ENCODE measurements at regions not wholly inside any gene's neighbourhood (a gene's known extent, or its start where the extent isn't known, plus 50 kb on each side); places are given as distances from the start of the nearest gene placed in this dataset.
"Not testable (repeated sequence)": the region's sequence is repeated elsewhere in the genome, so short reads cannot be mapped to it uniquely, and the experiment has no call there.

DNA sequence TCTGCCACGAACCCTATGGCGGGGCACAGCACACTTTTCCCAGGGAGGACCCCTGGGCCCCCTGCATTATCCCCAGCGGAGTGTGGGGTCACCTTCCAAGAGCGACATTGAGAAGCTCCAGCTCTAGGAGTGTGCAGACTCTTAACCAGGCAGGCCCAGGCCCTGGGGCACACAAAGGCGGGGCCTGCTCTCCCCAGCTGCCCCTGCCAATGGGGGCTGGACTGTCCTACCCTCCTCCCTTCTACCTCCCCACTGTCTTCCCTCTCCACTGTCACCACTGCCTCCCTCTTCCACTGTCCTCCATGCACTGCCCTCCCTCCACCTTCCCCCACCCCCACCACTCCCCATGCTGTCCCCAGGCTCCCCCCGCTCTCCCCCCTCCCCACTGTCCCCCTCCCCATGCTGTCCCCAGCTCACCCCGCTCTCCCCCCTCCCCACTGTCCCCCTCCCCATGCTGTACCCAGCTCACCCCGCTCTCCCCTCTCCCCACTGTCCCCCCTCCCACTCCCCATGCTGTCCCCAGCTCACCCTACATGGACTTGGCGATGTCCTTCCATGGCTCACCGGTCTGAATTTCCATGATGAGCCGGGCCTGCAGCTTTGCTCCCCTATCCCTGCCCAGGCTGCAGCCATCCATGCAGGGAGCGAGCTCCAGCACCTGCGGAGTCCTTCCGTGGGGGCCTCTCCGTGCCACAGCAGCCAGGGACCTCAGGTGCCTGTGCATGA, 5483.6 kb upstream of the TPTE start:
- TF ChIP-seq, protein P1, sequence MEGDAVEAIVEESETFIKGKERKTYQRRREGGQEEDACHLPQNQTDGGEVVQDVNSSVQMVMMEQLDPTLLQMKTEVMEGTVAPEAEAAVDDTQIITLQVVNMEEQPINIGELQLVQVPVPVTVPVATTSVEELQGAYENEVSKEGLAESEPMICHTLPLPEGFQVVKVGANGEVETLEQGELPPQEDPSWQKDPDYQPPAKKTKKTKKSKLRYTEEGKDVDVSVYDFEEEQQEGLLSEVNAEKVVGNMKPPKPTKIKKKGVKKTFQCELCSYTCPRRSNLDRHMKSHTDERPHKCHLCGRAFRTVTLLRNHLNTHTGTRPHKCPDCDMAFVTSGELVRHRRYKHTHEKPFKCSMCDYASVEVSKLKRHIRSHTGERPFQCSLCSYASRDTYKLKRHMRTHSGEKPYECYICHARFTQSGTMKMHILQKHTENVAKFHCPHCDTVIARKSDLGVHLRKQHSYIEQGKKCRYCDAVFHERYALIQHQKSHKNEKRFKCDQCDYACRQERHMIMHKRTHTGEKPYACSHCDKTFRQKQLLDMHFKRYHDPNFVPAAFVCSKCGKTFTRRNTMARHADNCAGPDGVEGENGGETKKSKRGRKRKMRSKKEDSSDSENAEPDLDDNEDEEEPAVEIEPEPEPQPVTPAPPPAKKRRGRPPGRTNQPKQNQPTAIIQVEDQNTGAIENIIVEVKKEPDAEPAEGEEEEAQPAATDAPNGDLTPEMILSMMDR (optimal IDR thresholded peaks at IDR 0.05 in 1 of 3, IDR thresholded peaks at IDR 0.05 in 1 of 3, conservative IDR thresholded peaks at IDR 0.05 in 1 of 3; ENCODE audit: extremely low read depth in 1 of 3, insufficient read depth in 2 of 3, low read length in 3 of 3) = not testable (repeated sequence)
- TF ChIP-seq EZH2 (IDR thresholded peaks at IDR 0.05; ENCODE audit: low read length) = not testable (repeated sequence)

All from keratinocyte (primary cell).